Activated naive CD8-positive, alpha-beta T cell treated with anti-CD3 and anti-CD28 coated beads for 36 hours (primary cell): ENCODE measurements at regions not wholly inside any gene's neighbourhood (a gene's known extent, or its start where the extent isn't known, plus 50 kb on each side); places are given as distances from the start of the nearest gene placed in this dataset.

Source experiments
- DNase-seq: peaks from one replicate; pipeline ENCODE4 v3.0.0; 2021
- H3K27ac Mint-ChIP-seq: one replicate; pipeline ENCODE4 v1.8.0; 2022; ENCODE audit warnings: mild to moderate bottlenecking, moderate library complexity, mixed read lengths
- H3K27me3 Mint-ChIP-seq: one replicate; pipeline ENCODE4 v1.8.0; 2022; ENCODE audit warnings: mild to moderate bottlenecking, mixed read lengths
- H3K36me3 Mint-ChIP-seq: one replicate; pipeline ENCODE4 v1.8.0; 2021; ENCODE audit warnings: mild to moderate bottlenecking, mixed read lengths
- H3K4me1 Mint-ChIP-seq: one replicate; pipeline ENCODE4 v1.8.0; 2021; ENCODE audit warnings: mixed read lengths
- H3K4me3 Mint-ChIP-seq: one replicate; pipeline ENCODE4 v1.8.0; 2022; ENCODE audit warnings: mild to moderate bottlenecking, moderate library complexity, mixed read lengths
- H3K9me3 Mint-ChIP-seq: one replicate; pipeline ENCODE4 v1.8.0; 2022; ENCODE audit warnings: mixed read lengths

DNA sequence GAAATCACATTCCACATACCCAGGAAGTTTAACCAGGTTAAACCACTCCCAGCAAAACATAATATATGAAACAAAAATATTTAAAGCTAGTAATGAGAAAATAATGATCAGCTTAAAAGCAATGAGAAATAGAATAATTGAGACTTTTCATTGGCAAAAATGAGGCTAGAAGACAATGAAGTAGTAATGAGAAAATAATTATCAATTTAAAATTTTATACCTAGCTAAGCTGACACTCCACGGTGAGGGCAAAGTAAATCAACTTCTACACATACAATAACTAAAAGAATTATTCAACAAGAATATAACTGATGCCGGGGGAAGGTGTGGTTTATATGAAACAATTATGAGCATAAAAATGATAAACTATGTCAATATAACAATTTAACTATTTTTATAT lies 82.2 kb upstream of the TES start:
- no peaks in the 10 kb centered on the region for H3K36me3 Mint-ChIP-seq
- DNase-seq, result no peak
- H3K4me1 Mint-ChIP-seq, result no peaks in the 10 kb centered on the region
- H3K4me3 Mint-ChIP-seq, result no peak overlapping the region
- H3K27ac Mint-ChIP-seq, result no peak overlapping the region
- H3K9me3 Mint-ChIP-seq, result peaks cover 11% of the 10 kb centered on the region
- H3K27me3 Mint-ChIP-seq, result no peaks in the 10 kb centered on the region

DNA sequence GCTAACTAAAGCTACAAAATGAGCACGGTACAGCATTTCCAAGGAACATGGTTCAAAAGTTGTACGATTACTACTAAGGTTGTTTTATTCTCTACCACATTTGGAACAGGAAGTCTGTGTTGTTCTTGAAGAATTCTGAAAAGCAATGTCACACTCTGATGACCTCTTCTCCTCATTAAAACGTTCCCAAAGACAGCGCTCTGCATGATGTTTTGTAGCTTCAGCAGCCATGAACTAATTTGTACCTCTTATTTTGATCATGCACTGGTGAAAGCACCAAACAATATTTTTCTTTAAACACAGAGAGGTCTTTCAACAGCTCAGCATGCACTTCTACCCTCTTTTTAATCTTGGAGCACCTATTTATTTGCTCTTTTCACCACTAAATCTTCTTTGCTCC lies 75.0 kb upstream of the TES start:
- Mint-ChIP-seq H3K27me3 (peaks cover 3% of the 10 kb centered on the region), H3K4me3 (no peak overlapping the region), H3K9me3 (no peaks in the 10 kb centered on the region), H3K27ac (no peak overlapping the region), H3K36me3 (no peaks in the 10 kb centered on the region), H3K4me1 (no peaks in the 10 kb centered on the region)
- no peak for DNase-seq

DNA sequence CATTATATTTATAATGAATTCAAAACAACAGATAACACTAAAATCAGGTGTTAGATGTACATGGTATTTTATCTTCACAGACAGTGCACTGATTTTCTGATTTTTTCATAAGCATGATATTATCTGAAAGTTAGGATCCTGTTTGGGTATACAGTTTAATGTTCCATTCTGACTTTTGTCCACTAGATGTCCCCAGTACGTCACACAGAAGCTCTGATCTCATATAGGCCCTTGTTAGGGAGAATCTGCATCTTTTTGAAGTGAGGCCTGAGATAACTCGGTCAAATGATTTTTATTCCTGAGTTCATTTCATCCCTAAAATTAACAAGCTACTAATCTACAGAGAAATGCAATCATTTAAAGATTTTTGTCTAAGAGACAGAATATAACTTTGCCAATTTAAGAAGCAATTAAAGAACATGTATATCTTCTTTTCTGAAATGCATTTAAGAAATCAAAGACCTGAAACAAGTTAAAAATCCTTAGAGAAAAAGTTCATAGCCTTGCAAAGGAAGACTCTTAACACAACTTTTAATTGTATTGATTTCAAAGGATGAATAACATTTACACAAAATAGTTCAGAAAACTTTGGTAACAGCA lies 72.0 kb upstream of the TES start:
- H3K27me3 Mint-ChIP-seq, result peaks cover 15% of the 10 kb centered on the region
- H3K4me3 Mint-ChIP-seq, result no peak overlapping the region
- no peaks in the 10 kb centered on the region for H3K9me3 Mint-ChIP-seq
- no peak overlapping the region for H3K27ac Mint-ChIP-seq
- peaks cover 2% of the 10 kb centered on the region for H3K36me3 Mint-ChIP-seq
- peaks cover 11% of the 10 kb centered on the region for H3K4me1 Mint-ChIP-seq
- DNase-seq, result no peak

DNA sequence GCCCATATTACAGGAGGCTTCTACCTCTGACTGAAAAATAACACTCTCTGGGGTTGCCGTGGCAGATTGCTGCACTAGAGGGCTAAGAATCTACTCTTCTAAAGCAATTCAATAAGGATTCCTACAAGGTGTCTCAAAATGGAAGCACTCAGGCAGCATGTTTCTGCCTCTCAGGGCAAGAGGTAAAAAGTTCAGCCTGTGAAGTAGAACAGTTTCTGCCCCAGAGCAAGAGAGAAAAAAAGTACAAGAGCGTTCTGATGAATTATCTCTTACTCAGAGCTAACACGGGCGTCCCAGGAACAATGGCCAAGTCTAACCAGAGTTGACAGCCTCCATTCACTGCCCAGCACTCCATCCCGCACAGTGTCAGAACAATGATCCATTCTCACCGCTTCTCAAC lies 71.3 kb upstream of the TES start:
- no peak for DNase-seq
- Mint-ChIP-seq H3K9me3 (no peaks in the 10 kb centered on the region), H3K4me3 (no peak overlapping the region), H3K4me1 (peaks cover 11% of the 10 kb centered on the region), H3K36me3 (peaks cover 2% of the 10 kb centered on the region), H3K27ac (no peak overlapping the region), H3K27me3 (peaks cover 12% of the 10 kb centered on the region)

DNA sequence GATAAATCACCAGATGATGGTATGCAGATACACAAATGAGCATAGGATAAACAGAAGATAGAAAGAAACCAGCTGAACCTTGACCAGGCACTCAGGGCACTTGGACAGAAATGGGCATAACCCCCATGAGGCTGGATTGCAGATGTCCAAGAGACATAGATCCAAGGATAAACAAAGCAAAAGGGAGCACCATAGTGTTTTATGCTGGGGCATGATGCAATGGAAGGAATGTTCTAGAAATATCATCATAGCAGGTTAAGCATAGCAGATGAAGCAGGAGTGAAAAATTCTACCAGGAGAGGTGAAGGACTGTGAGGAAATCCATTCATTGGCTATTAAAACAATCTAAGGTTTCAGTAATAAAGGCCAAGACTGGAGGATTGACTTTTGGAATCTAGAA lies 70.5 kb upstream of the TES start:
- Mint-ChIP-seq H3K27ac (no peak overlapping the region), H3K4me1 (peaks cover 15% of the 10 kb centered on the region), H3K36me3 (peaks cover 2% of the 10 kb centered on the region), H3K4me3 (no peak overlapping the region), H3K9me3 (no peaks in the 10 kb centered on the region), H3K27me3 (peaks cover 12% of the 10 kb centered on the region)
- DNase-seq, result no peak

DNA sequence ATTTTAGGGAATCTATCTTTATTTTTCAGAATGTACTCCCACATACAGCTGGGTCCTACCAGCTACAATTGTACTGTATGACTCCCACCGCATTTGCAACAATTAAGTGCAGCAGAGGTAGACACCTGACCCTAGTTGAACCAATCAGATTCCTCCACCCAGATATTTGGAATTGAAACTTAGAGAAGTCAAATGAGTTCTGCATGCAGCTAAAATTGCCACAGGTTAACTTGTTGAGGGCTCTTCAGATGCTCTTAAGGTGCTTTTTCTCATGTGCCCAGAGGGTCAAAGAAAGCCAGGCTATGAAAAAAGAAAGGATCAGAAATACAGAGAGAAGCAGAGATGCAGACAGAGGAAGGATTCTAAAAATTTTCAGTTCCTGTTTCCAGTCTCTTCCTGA lies 68.0 kb upstream of the TES start:
- Mint-ChIP-seq H3K4me1 (peaks cover 32% of the 10 kb centered on the region), H3K9me3 (no peaks in the 10 kb centered on the region), H3K27ac (no peak overlapping the region), H3K36me3 (peaks cover 2% of the 10 kb centered on the region), H3K27me3 (peaks cover 12% of the 10 kb centered on the region), H3K4me3 (no peak overlapping the region)
- DNase-seq, result no peak

DNA sequence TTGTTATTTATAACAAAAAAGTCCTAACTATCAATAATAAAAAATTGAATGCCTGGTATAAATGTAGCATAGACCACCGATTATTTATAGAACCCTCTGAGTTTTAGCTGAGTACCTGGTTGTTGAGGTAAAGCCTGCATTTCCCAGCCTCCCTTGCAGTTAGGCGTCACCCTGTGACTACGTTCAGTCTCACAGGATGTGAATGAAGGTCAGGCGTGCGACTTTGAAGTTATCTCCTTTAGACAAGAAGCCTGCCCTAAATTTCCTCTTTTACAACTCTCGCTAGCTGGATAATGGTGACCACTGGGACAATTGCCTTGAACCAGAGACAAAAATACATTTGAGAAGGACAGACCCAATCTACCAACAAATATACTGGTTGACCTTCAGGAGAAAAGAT lies 67.5 kb upstream of the TES start:
- H3K36me3 Mint-ChIP-seq, result peaks cover 2% of the 10 kb centered on the region
- H3K4me3 Mint-ChIP-seq, result no peak overlapping the region
- H3K4me1 Mint-ChIP-seq, result peaks cover 32% of the 10 kb centered on the region
- H3K27me3 Mint-ChIP-seq, result peaks cover 12% of the 10 kb centered on the region
- no peak overlapping the region for H3K27ac Mint-ChIP-seq
- H3K9me3 Mint-ChIP-seq, result no peaks in the 10 kb centered on the region
- peak; percentile 5 for DNase-seq

DNA sequence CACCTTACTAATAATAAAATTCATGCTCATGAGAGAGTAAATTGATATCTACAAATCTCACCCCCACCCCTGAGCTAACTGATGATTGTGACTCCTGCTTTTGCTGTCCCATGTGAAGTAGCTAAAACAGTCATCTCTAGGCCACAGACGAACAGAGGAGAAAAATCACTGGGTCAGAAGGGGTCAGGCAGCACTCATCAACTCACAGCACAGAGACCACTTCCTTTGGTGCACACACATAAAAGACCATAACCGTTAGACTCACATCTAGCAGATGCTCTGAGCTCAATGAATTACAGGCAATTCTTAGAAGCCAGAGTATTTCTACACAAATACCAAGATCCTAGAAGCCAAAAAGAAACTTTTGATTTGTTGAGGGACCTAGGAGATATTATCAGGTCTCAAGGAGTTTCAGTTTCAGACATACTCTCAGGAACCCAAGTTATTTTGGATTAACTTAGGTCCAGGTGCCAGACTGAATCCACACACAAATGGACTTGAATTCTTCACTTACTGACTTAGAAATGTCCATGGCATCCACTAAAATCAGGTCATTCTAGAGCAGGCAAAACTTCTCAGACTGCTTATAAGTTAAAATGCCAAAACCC lies 65.0 kb upstream of the TES start:
- Mint-ChIP-seq H3K4me3 (no peak overlapping the region), H3K27me3 (peaks cover 12% of the 10 kb centered on the region), H3K27ac (peak overlapping the region; percentile 69), H3K9me3 (no peaks in the 10 kb centered on the region), H3K4me1 (peaks cover 36% of the 10 kb centered on the region), H3K36me3 (peaks cover 2% of the 10 kb centered on the region)
- peak; percentile 34 for DNase-seq

DNA sequence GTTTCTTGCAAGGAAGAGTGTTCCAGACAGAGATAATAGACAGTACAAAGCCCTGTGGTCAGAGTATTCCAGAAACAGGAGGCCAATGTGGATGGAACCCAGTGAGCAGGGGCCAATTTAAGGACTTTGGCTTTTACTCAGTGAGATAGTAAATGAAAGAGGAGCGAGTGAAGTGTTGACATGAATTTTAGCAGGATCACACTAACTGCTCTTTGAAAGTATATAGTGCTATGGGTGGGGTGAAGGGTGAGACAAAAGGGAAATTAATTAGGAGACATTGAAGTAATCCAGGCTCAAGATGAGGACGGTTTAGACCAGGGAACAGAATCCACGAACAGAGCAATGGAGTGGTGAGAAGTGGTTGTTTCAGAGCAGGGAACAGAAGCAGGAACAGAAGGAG lies 62.2 kb upstream of the TES start:
- Mint-ChIP-seq H3K27ac (no peak overlapping the region), H3K27me3 (peaks cover 1% of the 10 kb centered on the region), H3K9me3 (no peaks in the 10 kb centered on the region), H3K4me3 (no peak overlapping the region), H3K4me1 (peaks cover 29% of the 10 kb centered on the region), H3K36me3 (no peaks in the 10 kb centered on the region)
- no peak for DNase-seq

DNA sequence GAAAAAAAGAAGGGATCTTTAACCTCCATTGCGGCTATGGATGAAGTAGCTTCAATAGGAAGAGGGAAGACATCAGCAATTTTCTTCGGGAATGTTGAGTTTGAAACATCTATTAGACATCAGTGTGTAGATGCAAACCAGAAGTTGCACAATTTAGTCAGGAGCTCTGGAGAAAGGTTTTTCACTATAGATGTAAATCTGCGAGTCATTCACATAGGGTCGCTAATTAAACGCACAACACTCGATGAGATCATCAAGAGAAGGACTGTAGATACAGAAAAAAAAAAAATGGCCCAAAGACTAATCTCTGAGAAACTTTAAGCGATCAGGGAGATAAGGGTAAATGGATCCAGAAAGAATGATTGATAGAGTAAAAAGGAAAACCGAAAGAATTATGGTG lies 61.7 kb upstream of the TES start:
- Mint-ChIP-seq H3K27ac (no peak overlapping the region), H3K4me3 (no peak overlapping the region), H3K36me3 (no peaks in the 10 kb centered on the region), H3K4me1 (peaks cover 27% of the 10 kb centered on the region), H3K27me3 (no peaks in the 10 kb centered on the region), H3K9me3 (no peaks in the 10 kb centered on the region)
- DNase-seq, result no peak

DNA sequence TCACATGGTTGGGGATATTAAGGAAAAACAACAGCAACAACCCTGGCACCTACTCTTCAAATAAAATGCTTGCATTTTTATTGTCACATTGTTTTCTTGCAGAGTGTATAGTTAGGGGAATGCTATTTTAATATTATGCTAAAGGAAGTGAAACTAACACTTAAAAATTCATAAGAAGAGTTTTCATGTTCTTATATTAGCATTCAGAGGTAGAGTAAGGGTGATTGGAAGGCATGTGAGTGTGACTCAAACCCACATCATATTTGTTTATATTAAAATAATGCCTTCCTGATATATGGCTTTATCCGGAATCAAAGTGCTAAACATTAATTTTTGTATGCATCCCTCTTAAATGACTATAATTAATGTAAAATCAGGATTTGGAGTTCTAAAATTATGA lies 59.8 kb upstream of the TES start:
- Mint-ChIP-seq H3K27ac (no peak overlapping the region), H3K4me1 (peaks cover 16% of the 10 kb centered on the region), H3K36me3 (no peaks in the 10 kb centered on the region), H3K27me3 (no peaks in the 10 kb centered on the region), H3K9me3 (no peaks in the 10 kb centered on the region), H3K4me3 (no peak overlapping the region)
- DNase-seq, result no peak

DNA sequence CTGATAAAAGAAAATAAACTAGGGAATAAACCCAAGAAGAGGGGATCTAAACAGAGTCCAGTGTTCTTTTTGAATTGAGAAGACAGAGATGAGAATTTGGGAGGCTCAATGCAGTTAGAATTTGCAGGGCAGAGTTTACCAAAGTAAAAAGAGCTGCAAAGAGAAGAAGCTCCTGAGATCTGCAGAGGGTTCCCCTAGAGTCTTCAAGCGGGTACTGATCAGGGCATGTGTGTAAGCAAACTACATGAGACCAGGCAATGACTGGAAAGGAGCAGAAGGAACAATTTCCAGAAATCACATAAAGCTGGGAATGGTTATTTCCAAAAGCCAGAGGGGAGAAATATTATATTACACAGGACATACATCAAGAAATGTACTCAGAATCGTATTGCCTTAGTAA lies 58.1 kb upstream of the TES start:
- no peaks in the 10 kb centered on the region for H3K36me3 Mint-ChIP-seq
- peaks cover 6% of the 10 kb centered on the region for H3K4me1 Mint-ChIP-seq
- DNase-seq, result no peak
- no peak overlapping the region for H3K27ac Mint-ChIP-seq
- no peaks in the 10 kb centered on the region for H3K9me3 Mint-ChIP-seq
- no peak overlapping the region for H3K4me3 Mint-ChIP-seq
- peaks cover 9% of the 10 kb centered on the region for H3K27me3 Mint-ChIP-seq

DNA sequence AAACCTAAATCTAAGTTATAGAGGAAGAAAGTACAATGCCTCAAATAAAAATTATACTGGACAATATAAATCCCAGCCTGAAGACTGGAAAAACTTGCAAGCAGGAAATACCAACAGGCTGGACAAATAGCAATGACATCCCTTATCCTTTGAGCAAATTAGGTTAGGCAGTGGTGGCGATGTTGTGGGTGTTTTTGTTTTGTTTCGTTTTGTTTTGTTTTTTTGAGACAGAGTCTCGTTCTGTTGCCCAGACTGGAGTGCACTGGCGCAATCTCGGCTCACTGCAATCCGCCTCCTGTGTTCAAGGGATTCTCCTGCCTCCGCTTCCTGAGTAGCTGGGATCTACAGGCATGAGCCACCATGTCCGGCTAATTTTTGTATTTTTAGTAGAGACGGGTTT lies 57.3 kb upstream of the TES start:
- Mint-ChIP-seq H3K4me1 (peaks cover 6% of the 10 kb centered on the region), H3K4me3 (no peak overlapping the region), H3K9me3 (no peaks in the 10 kb centered on the region)

DNA sequence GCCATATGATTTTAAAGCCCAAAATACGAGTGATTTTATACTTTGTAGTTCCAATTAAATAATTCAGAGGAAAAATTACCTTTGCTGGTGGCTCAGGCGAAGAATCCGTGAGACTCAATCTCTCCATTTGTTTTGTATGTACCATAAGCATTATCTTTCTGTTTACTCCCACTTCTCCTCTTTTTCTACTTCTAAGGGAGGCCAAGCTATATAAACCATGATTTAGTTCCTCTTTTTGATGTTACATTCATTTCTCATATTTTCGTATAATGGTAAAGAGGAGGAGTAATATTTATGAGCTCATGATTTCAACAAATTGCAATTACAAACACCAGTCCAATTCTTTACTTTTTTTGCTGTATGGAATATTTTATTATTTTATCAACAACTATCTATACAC lies 50.6 kb upstream of the TES start:
- Mint-ChIP-seq H3K9me3 (no peaks in the 10 kb centered on the region), H3K4me3 (no peak overlapping the region), H3K4me1 (no peaks in the 10 kb centered on the region), H3K27ac (no peak overlapping the region), H3K36me3 (no peaks in the 10 kb centered on the region), H3K27me3 (peaks cover 24% of the 10 kb centered on the region)
- DNase-seq, result no peak

More for the DNA sequence above, 57.3 kb upstream of the TES start:
- Mint-ChIP-seq H3K36me3 (no peaks in the 10 kb centered on the region), H3K27ac (no peak overlapping the region), H3K27me3 (peaks cover 14% of the 10 kb centered on the region)
- DNase-seq, result no peak
